Adrenal gland (tissue), 5 donors: ENCODE measurements at regions not wholly inside any gene's neighbourhood (a gene's known extent, or its start where the extent isn't known, plus 50 kb on each side); places are given as distances from the start of the nearest gene placed in this dataset.
"Not testable (repeated sequence)": the region's sequence is repeated elsewhere in the genome, so short reads cannot be mapped to it uniquely, and the experiment has no call there.

Experiments used
- POLR2A ChIP-seq, 2 donors: fragments of 450-650 bp; IDR thresholded peaks; one replicate each; pipeline ENCODE4 v1.6.1; 2017; ENCODE audit warnings: antibody characterized with exemption in 2 of 2, mild to moderate bottlenecking in 2 of 2, moderate library complexity in 1 of 2
- TF ChIP-seq, protein P1 (sequence below), 6 experiments: fragments of 450-650 bp in 4 of 6; fragments of 200-600 bp in 2 of 6; sonication (generic) in 1 of 6; IDR thresholded peaks; 1 replicate in 5 of 6; 2 replicates in 1 of 6; pipeline versions ENCODE4 v1.5.1 to v1.8.0; 2016 to 2021; ENCODE audit warnings: antibody characterized with exemption in 6 of 6, mild to moderate bottlenecking in 2 of 6, moderate library complexity in 1 of 6
- donor health status: DM: no; HTN: no; CAD: no.

DNA sequence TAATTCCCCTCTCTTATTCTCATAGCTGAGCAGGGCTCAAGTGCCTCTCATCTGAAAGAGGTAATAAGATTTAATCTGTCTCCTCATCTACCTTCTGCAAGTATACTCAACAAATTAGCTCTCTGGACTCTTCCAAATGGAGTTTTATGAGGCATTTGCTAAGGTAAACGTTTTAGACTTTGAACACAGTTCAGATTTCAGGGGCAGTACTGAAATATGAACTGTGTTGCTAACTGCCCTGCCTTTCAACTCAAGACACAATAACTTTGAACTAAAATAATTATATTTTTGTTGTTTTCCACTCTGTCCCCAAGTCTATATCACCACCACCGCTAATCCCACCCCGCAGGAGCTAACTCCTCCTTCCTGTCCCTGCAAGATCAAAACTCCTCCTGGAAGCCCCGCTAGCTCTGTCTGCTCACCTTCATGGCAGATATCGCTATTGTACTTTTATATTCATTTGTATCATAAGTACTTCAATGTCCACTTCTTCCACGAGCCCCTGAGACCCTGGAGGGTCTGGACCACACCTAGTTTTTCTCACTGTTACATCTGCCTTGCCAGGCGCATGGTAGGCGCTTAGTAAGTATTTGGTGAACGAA lies 90.7 kb upstream of the DRD5 start:
- TF ChIP-seq POLR2A (IDR thresholded peaks at IDR 0.05), result not testable (repeated sequence)
- TF ChIP-seq, protein P1, sequence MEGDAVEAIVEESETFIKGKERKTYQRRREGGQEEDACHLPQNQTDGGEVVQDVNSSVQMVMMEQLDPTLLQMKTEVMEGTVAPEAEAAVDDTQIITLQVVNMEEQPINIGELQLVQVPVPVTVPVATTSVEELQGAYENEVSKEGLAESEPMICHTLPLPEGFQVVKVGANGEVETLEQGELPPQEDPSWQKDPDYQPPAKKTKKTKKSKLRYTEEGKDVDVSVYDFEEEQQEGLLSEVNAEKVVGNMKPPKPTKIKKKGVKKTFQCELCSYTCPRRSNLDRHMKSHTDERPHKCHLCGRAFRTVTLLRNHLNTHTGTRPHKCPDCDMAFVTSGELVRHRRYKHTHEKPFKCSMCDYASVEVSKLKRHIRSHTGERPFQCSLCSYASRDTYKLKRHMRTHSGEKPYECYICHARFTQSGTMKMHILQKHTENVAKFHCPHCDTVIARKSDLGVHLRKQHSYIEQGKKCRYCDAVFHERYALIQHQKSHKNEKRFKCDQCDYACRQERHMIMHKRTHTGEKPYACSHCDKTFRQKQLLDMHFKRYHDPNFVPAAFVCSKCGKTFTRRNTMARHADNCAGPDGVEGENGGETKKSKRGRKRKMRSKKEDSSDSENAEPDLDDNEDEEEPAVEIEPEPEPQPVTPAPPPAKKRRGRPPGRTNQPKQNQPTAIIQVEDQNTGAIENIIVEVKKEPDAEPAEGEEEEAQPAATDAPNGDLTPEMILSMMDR (IDR thresholded peaks at IDR 0.05), result not testable (repeated sequence)
